ENCODE measurements at regions not wholly inside any gene's neighbourhood (a gene's known extent, or its start where the extent isn't known, plus 50 kb on each side); places are given as distances from the start of the nearest gene placed in this dataset.

DNA sequence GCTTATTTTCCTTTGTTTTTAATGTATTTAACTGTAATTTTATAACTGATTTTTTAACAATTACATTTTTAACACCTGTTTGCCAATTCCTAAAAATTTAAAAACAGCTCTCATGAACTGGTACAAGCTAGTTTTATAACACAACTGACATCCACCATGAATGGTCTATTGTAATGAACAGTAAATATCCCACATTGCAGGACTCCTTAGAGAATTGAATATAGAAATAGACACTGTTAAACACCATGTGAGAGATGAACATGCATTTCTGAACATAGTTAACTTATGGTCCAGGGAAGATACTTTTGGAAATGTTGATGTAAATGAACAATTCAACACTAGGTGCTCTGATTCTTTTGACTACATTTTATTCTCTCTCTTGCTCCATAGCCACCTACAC lies 195.1 kb upstream of the GMDS start:
- TF ChIP-seq, protein P1, sequence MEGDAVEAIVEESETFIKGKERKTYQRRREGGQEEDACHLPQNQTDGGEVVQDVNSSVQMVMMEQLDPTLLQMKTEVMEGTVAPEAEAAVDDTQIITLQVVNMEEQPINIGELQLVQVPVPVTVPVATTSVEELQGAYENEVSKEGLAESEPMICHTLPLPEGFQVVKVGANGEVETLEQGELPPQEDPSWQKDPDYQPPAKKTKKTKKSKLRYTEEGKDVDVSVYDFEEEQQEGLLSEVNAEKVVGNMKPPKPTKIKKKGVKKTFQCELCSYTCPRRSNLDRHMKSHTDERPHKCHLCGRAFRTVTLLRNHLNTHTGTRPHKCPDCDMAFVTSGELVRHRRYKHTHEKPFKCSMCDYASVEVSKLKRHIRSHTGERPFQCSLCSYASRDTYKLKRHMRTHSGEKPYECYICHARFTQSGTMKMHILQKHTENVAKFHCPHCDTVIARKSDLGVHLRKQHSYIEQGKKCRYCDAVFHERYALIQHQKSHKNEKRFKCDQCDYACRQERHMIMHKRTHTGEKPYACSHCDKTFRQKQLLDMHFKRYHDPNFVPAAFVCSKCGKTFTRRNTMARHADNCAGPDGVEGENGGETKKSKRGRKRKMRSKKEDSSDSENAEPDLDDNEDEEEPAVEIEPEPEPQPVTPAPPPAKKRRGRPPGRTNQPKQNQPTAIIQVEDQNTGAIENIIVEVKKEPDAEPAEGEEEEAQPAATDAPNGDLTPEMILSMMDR (IDR thresholded peaks at IDR 0.05) = no peak
- no peak for TF ChIP-seq POLR2A (IDR thresholded peaks at IDR 0.05)
